ENCODE measurements at regions not wholly inside any gene's neighbourhood (a gene's known extent, or its start where the extent isn't known, plus 50 kb on each side); places are given as distances from the start of the nearest gene placed in this dataset.
"Not testable (repeated sequence)": the region's sequence is repeated elsewhere in the genome, so short reads cannot be mapped to it uniquely, and the experiment has no call there.

DNA sequence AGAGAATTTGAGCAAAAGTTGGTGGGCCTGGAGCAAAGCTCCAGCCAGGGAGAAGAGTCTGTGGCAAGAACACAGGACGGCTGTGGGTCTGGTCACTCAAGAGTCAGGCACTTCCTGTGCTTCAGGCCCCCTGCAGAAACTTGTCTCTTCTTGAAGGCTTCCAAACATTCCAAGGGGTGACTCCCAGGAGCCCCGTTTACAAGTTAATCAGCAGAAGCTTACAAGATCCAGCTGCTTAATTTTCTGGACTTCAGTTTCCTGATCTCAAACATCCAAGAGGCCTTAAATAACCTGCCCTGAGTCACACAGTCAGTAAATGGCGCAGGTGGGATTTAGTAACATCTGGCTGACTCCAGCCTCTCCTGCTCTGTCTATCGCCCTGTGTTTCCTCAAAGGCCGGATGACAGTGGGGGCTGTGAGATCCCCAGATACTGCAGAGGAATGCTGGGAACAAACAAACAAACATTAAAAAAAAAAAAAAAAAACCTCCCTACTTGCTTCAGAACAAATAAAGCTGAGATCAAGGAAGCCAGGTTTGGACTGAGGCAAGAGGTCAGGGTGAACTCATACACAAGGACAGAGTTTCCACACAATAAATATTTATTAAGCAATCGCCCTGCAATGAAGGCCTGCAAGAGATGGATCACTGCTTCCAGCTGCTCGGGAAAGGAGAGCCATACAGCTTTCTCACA, 175.4 kb upstream of the RFC3 start:
- no peak overlapping the region for H3K4me3 Mint-ChIP-seq
- peaks cover 13 to 16% of the 10 kb centered on the region in 2 donors for H3K4me1 Mint-ChIP-seq

DNA sequence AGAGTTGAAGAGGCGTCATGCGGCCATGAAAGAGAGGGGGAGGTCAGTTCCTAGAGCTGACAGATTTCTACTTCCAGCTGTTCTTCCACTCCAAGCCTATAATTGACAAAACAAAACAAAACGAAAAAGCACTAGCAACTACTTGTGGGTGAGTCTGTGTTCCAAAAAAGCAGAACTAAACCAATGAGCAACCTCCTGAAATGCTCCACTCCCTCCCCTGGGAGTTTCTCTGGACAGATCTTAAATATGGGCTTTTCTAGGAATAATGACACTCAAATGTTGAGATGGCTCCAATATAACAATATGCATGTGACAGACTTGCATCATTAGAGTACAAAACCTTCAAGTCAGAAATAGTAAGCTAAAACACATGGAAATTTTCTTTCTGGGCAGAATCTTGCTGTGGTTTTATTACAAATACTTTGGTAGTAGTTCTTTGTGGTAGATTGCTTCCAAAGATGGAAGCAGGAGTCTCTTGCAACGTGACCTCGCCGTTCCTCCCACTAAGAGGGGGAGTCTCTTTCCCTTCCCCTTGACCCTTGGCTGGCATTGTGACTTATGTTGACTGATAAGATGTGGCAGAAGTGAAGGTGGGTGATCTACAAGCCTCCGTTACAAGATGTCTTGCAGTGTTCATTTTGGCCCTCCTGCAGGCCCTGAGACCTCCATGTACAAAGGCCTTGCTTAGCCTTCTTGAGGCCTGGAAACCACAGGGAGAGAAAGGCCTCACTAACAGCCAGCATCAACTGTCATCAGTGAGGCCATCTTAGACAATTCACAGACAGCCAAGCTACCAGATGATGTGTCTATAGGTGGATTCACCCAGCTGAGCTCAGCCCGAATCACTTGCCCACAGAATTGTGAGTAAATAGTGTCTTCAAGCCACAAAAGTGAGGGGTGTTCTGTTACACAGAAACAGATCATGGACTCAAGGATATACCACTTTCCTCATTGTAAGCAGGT, 173.1 kb upstream of the RFC3 start:
- Mint-ChIP-seq H3K36me3 (no peaks in the 10 kb centered on the region), H3K27ac (no peak overlapping the region), H3K9me3 (no peaks in the 10 kb centered on the region), H3K27me3 (peaks cover 0 to 6% of the 10 kb centered on the region in 2 donors), H3K4me3 (no peak overlapping the region), H3K4me1 (peaks cover 11 to 16% of the 10 kb centered on the region in 2 donors)
- no peak for DNase-seq
- peak; percentile 54 to 66 for ATAC-seq (replicated peaks)

More for the DNA sequence above, 175.4 kb upstream of the RFC3 start:
- peaks cover 0 to 6% of the 10 kb centered on the region in 2 donors for H3K27me3 Mint-ChIP-seq
- H3K9me3 Mint-ChIP-seq = no peaks in the 10 kb centered on the region
- no peaks in the 10 kb centered on the region for H3K36me3 Mint-ChIP-seq
- ATAC-seq (replicated peaks) = no peak
- H3K27ac Mint-ChIP-seq = no peak overlapping the region
- DNase-seq = no peak

DNA sequence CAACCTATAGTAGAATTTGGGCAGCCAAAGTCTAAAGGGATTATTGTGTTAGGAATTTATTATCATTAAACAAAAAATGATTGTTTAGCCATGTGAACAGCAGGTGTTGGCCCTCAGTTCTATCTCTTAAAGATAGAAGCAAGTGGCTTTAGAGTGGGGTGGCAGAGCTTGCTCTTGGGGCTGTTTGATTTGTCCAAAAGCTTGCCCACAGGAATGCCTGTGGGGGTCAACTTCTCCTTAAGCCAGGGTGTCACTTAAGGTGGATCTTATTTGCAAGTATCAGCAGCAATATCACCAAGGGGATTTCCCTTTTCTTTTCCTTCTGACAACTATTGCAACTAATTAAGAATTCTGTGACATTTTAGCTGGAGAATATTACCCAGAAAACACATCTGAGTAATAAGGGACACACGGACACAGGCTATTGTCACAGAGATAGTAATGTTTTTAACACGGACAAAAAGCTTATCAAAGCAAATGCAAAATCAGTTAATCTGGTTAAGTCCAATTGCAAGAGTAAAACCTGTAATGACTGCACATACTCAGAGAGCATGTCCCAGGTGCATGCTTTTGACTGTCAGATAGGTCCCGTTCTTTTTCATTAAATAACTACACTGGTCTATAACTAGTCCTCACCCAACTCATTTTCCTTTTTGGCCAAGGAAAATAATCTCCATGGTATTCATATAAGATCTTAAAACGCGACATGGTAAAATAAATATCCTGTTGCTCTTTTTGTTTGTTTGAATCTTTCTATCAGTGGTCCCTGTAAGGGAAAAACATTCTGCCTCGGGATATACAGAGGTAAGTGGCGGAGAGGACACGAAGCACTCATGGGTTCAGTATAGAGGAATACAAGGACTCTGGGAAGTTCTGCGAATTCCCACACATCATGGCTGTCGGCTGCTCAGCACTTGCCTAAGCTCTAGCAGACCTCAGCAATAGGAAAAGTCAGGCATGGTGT, 172.1 kb upstream of the RFC3 start:
- Mint-ChIP-seq H3K9me3 (no peaks in the 10 kb centered on the region), H3K36me3 (no peaks in the 10 kb centered on the region), H3K27ac (no peak overlapping the region), H3K4me1 (peaks cover 11 to 16% of the 10 kb centered on the region in 2 donors), H3K4me3 (no peak overlapping the region), H3K27me3 (peaks cover 0 to 6% of the 10 kb centered on the region in 2 donors)
- DNase-seq = no peak
- ATAC-seq (replicated peaks) = peak; percentile 38 to 53

DNA sequence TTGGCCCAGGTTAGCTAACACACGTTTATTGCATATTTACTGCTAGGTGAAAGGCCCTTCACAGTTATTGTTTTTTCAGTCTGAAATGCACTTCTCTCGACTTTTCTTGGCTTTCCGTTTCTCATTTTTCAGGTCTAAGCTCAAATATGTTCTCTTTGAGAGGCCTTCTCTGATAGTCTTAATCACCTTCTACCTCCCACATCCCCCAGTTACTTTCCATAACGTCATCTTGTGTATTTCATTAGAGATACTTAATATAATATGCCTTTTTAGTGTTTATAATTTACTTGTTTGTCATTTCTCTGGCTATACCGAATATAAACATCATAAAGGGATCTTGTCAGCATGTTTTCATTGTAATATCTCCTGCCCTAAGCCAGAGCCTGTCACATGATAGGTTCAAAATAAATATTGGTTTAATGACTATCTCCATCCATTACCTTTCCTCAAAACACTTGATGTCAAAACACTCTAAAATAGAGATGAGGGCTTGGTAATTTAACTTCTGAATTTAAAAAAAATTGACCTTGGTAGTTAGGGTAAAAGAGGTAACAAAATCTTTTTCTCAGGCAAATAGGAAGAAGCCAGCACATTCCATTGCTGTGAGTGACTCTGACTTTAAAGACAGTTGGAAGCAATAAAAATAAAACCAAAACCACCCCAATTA, 168.6 kb upstream of the RFC3 start:
- Mint-ChIP-seq H3K27me3 (peaks cover 0 to 6% of the 10 kb centered on the region in 2 donors), H3K4me3 (no peak overlapping the region), H3K36me3 (no peaks in the 10 kb centered on the region), H3K4me1 (peaks cover 8 to 10% of the 10 kb centered on the region in 2 donors), H3K9me3 (no peaks in the 10 kb centered on the region), H3K27ac (no peak overlapping the region)
- ATAC-seq (replicated peaks) (no peak), DNase-seq (no peak)

- H3K27me3 Mint-ChIP-seq = peaks cover 0 to 12% of the 10 kb centered on the region in 2 donors
- no peak overlapping the region for H3K27ac Mint-ChIP-seq
- H3K4me1 Mint-ChIP-seq = no peaks in the 10 kb centered on the region
- no peak overlapping the region for H3K4me3 Mint-ChIP-seq
- no peaks in the 10 kb centered on the region for H3K9me3 Mint-ChIP-seq
- no peaks in the 10 kb centered on the region for H3K36me3 Mint-ChIP-seq
- no peak for ATAC-seq (replicated peaks)
- DNase-seq = no peak
These were observed 166.2 kb upstream of the RFC3 start for GRCh38 chr13:33651766-33652165.

GRCh38 chr13:33657274-33657673, 160.7 kb upstream of the RFC3 start:
- H3K4me1 Mint-ChIP-seq = no peaks in the 10 kb centered on the region
- ATAC-seq (replicated peaks) (no peak), DNase-seq (no peak)
- peaks cover 4 to 20% of the 10 kb centered on the region in 2 donors for H3K27me3 Mint-ChIP-seq
- no peak overlapping the region for H3K4me3 Mint-ChIP-seq
- peaks cover 3 to 5% of the 10 kb centered on the region in 2 donors for H3K9me3 Mint-ChIP-seq
- H3K36me3 Mint-ChIP-seq = no peaks in the 10 kb centered on the region
- H3K27ac Mint-ChIP-seq = no peak overlapping the region

- Mint-ChIP-seq H3K27ac (no peak overlapping the region), H3K36me3 (no peaks in the 10 kb centered on the region), H3K4me1 (no peaks in the 10 kb centered on the region), H3K9me3 (peaks cover 3 to 5% of the 10 kb centered on the region in 2 donors), H3K27me3 (peaks cover 4 to 17% of the 10 kb centered on the region in 2 donors), H3K4me3 (no peak overlapping the region)
- no peak for ATAC-seq (replicated peaks)
- no peak for DNase-seq
These were observed 158.5 kb upstream of the RFC3 start for GRCh38 chr13:33659466-33659865.

GRCh38 chr13:33659894-33660293, 158.1 kb upstream of the RFC3 start:
- H3K4me3 Mint-ChIP-seq = no peak overlapping the region

GRCh38 chr13:33662392-33662791, 155.6 kb upstream of the RFC3 start:
- Mint-ChIP-seq H3K36me3 (no peaks in the 10 kb centered on the region), H3K9me3 (peaks cover 3 to 5% of the 10 kb centered on the region in 2 donors), H3K4me1 (no peaks in the 10 kb centered on the region), H3K27ac (no peak overlapping the region), H3K27me3 (peaks cover 4 to 11% of the 10 kb centered on the region in 2 donors), H3K4me3 (no peak overlapping the region)
- ATAC-seq (replicated peaks) (no peak), DNase-seq (no peak)

More at GRCh38 chr13:33659894-33660293, 158.1 kb upstream of the RFC3 start:
- no peaks in the 10 kb centered on the region for H3K36me3 Mint-ChIP-seq
- H3K27me3 Mint-ChIP-seq = peaks cover 4 to 17% of the 10 kb centered on the region in 2 donors
- no peak overlapping the region for H3K27ac Mint-ChIP-seq
- no peaks in the 10 kb centered on the region for H3K4me1 Mint-ChIP-seq
- no peak for ATAC-seq (replicated peaks)
- DNase-seq = no peak
- peaks cover 3 to 5% of the 10 kb centered on the region in 2 donors for H3K9me3 Mint-ChIP-seq

GRCh38 chr13:33665626-33666175, 152.2 kb upstream of the RFC3 start:
- Mint-ChIP-seq H3K27ac (no peak overlapping the region), H3K9me3 (peaks cover 3 to 5% of the 10 kb centered on the region in 2 donors), H3K4me3 (no peak overlapping the region), H3K4me1 (no peaks in the 10 kb centered on the region), H3K27me3 (peaks cover 0 to 6% of the 10 kb centered on the region in 2 donors), H3K36me3 (no peaks in the 10 kb centered on the region)
- ATAC-seq (replicated peaks) (no peak), DNase-seq (no peak)

GRCh38 chr13:33671560-33671959, 146.4 kb upstream of the RFC3 start:
- Mint-ChIP-seq H3K27me3 (no peaks in the 10 kb centered on the region), H3K4me1 (peaks cover 0 to 5% of the 10 kb centered on the region in 2 donors), H3K4me3 (no peak overlapping the region), H3K36me3 (no peaks in the 10 kb centered on the region), H3K27ac (no peak overlapping the region), H3K9me3 (peaks cover 0 to 1% of the 10 kb centered on the region in 2 donors)
- ATAC-seq (replicated peaks) (no peak), DNase-seq (no peak)

- H3K9me3 Mint-ChIP-seq; H3K4me1 Mint-ChIP-seq; DNase-seq; H3K4me3 Mint-ChIP-seq; H3K27me3 Mint-ChIP-seq; ATAC-seq (replicated peaks); H3K36me3 Mint-ChIP-seq; H3K27ac Mint-ChIP-seq: not testable (repeated sequence)
These were observed 145.9 kb upstream of the RFC3 start for GRCh38 chr13:33672022-33672421.

Measured in stimulated activated naive B cell treated with anti-CD40 and anti-IgM and Interleukin-4, amounts not matched to agents 10 μg/mL and 1 μg/mL and 100 μg/mL, for 72 hours (primary cell).